GM19395 (cell line): ENCODE measurements at regions not wholly inside any gene's neighbourhood (a gene's known extent, or its start where the extent isn't known, plus 50 kb on each side); places are given as distances from the start of the nearest gene placed in this dataset.
"Not testable (repeated sequence)": the region's sequence is repeated elsewhere in the genome, so short reads cannot be mapped to it uniquely, and the experiment has no call there.

Experiments
- ATAC-seq: cut with Tn5 transposase; IDR thresholded peaks from one replicate; pipeline ENCODE4 v1.9.1; 2021; ENCODE audit warnings: mild to moderate bottlenecking, moderate library complexity; ENCODE audit not compliant: unreplicated experiment

- ATAC-seq: no peak
Observed at GRCh38 chr1:60952612-60953111, 129.7 kb upstream of the NFIA start.

- ATAC-seq: no peak
Observed at GRCh38 chr1:60950224-60951063, 131.9 kb upstream of the NFIA start.

- ATAC-seq: no peak
Observed at GRCh38 chr1:60949826-60950197, 132.5 kb upstream of the NFIA start.

DNA sequence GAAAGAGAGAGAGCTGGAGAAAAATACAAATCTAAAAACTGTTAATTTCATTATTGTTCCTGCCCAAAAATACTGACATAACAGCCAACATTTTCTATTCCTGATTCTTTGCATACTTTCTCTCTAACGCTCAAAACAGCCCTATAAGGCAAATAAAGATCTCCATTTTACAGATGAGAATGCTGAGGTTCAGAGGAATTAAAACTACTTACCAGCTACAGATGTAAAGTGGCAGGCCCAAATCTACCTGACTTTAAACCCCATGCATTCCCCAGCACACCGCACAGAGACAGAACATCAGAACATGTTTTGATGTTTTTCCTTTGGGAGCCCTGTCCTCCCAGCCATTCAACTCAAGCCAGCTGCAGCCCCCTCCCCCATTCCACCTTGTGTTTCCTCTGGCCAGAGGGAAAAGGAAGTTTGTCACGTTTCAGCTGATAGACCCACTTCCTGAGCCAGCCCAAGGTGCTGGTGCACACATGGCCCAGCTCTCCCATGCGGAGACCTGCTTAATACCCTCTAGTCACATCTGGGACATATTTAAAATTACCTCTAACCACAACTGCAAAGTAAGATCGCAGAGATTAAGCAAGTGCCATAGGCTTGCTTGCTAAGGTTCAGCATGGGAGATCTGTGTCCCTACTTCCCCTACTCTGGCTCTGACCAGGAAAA is 133.1 kb upstream of the NFIA start:
- no peak for ATAC-seq

DNA sequence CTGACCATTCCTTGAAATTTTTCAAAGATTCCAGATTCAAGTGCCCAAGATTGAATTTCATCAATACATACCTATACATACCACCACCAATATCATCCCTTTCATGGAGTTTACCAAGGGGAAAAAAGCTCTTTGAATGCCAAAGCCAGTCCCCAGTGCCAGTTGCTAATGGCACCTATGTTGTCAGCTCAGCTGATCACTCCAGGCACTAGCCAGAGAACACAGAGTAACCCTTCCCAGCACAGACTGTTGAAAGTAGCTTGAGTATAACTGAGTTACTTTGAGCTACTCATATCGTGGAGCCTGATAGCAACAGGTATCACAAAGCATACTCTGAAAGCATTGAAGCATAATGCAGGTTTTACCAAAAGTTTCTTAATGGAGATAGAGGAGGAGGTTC is 133.9 kb upstream of the NFIA start:
- ATAC-seq: no peak

- ATAC-seq: no peak
Observed at GRCh38 chr1:60947367-60947766, 135.0 kb upstream of the NFIA start.

- ATAC-seq: peak; percentile 81
Observed at GRCh38 chr1:60942896-60943638, 139.3 kb upstream of the NFIA start.

DNA sequence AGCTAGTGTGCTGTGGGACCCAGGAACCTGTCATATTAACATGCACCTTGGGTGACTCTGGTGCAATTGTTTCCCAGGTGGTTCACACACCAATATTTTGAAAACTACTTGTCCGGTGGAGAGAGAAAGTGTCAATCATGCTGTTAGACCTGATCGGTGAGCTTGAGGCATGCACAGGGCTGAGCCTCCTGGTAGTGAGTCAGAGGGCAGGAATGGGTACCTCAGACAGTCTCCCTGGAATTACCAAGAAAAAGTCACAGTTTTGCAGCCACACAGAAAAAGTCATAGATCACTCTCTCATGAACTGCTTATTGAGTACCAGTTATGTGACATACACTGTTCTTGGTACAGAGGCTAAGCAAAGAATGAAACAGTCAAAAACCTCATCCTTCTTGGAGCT is 140.1 kb upstream of the NFIA start:
- ATAC-seq: no peak

- ATAC-seq: not testable (repeated sequence)
Observed at GRCh38 chr1:60940685-60941084, 141.7 kb upstream of the NFIA start.

DNA sequence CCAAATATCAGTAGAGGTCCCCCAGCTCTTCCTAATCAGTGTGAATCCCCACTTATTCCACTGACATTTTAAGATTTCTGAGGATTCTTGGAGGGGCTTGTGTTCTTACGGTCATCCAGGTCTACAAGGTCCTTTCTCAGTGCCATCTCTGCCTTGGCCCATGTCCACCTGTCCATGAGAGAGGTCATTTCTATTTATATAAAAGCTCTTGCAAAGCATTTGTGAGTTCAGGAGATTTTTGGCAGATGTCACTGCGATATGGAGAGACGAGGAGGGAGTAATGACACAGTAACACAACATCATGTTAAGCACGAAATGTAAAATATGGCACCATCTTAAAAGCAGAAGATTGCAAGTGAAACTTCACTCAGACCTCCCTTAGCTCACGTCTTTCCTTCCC is 144.6 kb upstream of the NFIA start:
- no peak for ATAC-seq

DNA sequence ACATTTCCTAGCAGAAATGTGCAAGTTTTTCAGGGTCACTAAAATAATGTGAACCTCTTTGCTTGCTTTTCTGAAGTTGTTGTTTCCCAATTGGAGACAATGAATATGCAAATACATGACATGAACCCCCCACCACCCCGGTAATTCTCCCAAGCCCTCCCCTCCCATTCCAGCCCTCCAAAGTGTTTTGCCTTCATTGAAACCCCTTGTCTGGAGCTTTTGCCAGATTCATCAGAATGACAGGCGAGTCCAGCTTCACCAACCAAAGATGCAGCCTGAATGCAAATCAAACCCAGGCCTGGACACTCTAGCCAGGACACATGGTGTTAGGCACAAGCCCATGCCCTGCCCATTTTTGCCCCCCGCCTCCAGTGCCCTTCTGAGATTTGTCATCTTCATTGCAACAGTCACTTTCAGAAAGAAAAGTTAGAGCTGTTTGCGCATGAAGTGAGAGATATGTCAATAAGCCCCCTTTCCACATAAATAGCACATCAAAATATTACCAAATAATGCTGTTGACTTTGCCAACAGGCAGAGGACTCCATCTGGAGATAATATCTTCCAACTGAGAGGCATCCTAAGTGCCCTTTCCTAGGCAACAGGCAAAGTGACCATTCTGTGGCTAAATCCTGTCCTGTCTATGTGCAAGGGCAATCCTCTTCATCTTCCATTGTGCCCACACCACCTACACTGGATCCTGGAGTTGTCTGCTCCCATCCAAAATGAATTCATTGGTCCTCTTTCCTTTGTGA is 145.6 kb upstream of the NFIA start:
- no peak for ATAC-seq

DNA sequence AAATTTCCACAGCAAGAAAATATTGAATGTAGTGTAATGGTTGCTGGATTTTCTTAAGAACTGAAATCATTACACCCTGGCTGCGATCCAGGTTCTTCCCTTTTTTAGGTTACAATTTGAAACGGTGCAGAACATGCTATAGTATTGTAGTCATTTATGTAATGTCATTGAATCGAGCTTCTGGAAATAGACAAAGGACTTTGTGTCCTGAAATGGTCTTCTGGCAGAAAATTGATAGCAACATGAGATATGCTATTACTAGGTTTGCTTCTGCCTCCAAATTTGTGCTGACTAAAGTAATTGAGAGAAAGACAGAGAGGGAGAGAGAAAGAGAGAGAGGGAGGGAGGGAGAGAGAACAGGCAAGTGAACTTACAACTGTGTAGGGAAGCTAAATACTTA is 146.2 kb upstream of the NFIA start:
- no peak for ATAC-seq

- no peak for ATAC-seq
Observed at GRCh38 chr1:60935599-60936110, 146.7 kb upstream of the NFIA start.

DNA sequence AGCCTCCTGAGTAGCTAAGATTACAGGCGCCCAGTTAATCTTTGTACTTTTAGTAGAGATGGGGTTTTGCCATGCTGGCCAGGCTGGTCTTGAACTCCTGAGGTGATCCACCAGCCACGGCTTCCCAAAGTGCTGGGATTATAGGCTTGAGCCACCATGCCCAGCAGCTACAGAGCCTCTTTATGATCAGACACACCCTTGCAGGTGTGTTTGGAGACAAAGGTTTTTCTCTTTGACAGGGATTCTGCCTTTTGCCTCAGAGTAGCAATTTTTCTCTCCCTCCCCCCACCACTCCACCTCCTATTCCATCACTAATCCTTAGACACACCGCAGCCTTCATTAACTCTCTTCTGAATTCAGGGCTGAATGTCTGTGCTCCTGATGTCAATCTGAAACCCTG is 152.2 kb upstream of the NFIA start:
- ATAC-seq: no peak

GRCh38 chr1:60924964-60925798 is 157.2 kb upstream of the NFIA start:
- ATAC-seq: no peak

DNA sequence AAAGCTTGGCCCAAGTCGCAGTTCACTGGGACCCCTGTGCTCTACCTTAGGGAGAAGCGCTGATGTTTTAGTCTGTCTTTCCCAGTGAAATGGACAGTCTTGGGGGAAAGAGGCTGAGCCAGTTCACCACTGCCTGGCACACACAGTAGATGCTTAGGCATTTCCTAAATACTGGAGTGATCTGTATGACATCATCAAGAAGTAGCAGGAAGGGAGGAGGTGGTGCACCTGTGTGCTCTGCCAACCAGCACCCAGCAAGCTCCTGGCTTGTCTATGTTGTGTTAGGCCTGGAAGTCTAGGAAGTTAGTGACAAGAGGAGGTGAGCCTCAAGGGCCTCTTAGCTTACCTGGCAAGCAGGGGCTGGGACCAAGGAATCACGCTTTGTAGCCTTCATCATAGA is 158.2 kb upstream of the NFIA start:
- no peak for ATAC-seq

GRCh38 chr1:60923389-60924087 is 158.8 kb upstream of the NFIA start:
- no peak for ATAC-seq

DNA sequence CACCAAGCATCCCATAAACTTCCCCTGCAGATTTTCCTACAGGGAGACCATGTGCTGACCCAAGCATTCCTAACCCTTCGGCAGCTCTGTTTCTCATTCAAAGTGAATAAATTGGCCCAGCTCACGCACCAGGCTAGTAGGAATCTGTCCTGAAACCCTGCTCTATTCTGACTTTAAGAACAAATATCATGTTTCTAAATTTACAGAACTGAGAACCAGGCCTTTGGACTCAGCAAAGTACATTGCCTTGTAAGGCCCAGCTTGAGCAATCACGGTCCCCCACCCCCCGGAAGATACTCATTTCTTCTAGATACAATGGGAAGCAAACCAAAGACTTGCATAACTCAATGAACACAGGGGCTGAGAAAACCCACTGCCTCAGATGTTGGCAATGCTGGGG is 160.1 kb upstream of the NFIA start:
- no peak for ATAC-seq

DNA sequence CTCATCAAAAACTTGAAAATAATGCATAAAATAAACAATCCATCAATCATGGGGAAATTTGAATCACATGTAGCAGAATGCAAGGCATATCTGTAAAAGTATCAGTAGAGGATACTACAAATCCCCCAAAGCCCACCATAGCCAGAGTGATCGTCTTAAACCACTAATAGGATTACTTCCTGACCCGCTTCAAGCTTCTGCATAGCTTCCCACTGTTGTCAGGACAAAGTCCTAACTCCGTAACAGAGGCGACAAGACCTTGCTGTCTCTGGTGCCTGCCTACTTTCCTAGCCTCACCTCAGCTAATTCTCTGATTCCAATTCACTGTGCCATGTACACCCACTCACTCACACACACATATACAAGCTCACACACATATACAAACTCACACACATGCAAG is 161.2 kb upstream of the NFIA start:
- ATAC-seq: no peak
